ENCODE measurements at regions not wholly inside any gene's neighbourhood (a gene's known extent, or its start where the extent isn't known, plus 50 kb on each side); places are given as distances from the start of the nearest gene placed in this dataset.
A peak's percentile ranks its signal among the peaks of the same experiment; 100 is the strongest.

GRCh38 chr17:73865831-73866230 lies 221.6 kb upstream of the SDK2 start:
- Histone ChIP-seq H4K8ac (ENCODE audit: low read depth, low read length) (no peak overlapping the region), H3K23ac (ENCODE audit: low read length) (no peak overlapping the region), H3K56ac (ENCODE audit: low read length) (no peak overlapping the region), H3K9ac (ENCODE audit: low read length) (no peak overlapping the region), H2BK15ac (replicated peaks; ENCODE audit: low read depth) (no peak overlapping the region), H2BK5ac (ENCODE audit: low read length) (no peak overlapping the region), H3K4me2 (ENCODE audit: low read length) (no peak overlapping the region), H3K79me2 (ENCODE audit: control insufficient read depth, insufficient read depth, low read length) (no peaks in the 10 kb centered on the region), H2BK120ac (ENCODE audit: low read depth, low read length) (no peak overlapping the region), H3K36me3 (ENCODE audit: control insufficient read depth, insufficient read depth, low read length) (no peaks in the 10 kb centered on the region), H3K79me1 (ENCODE audit: low read length) (no peaks in the 10 kb centered on the region), H3K4me3 (ENCODE audit: low read length) (no peak overlapping the region), H3K4ac (ENCODE audit: low read depth, low read length) (no peak overlapping the region), H3K27me3 (ENCODE audit: insufficient read depth, low read length, poor library complexity) (no peaks in the 10 kb centered on the region), H2AK5ac (ENCODE audit: low read length) (no peak overlapping the region), H3K18ac (ENCODE audit: low read length) (no peak overlapping the region), H3K4me1 (ENCODE audit: control insufficient read depth, low read depth, low read length) (no peaks in the 10 kb centered on the region), H4K5ac (ENCODE audit: low read length) (no peak overlapping the region), H3K27ac (ENCODE audit: low read depth, low read length) (no peak overlapping the region)
- no peak for DNase-seq
- no CpG with 5 or more reads among the region's 12 CpGs for WGBS (ENCODE audit: extremely low coverage, insufficient coverage, low lambda C conversion rate)

GRCh38 chr17:73867056-73867455 lies 222.8 kb upstream of the SDK2 start:
- Histone ChIP-seq H3K79me1 (ENCODE audit: low read length) (no peaks in the 10 kb centered on the region), H4K5ac (ENCODE audit: low read length) (no peak overlapping the region), H2BK15ac (replicated peaks; ENCODE audit: low read depth) (no peak overlapping the region), H4K8ac (ENCODE audit: low read depth, low read length) (no peak overlapping the region), H3K4me3 (ENCODE audit: low read length) (no peak overlapping the region), H3K36me3 (ENCODE audit: control insufficient read depth, insufficient read depth, low read length) (no peaks in the 10 kb centered on the region), H3K18ac (ENCODE audit: low read length) (no peak overlapping the region), H3K4me2 (ENCODE audit: low read length) (no peak overlapping the region), H2AK5ac (ENCODE audit: low read length) (no peak overlapping the region), H2BK120ac (ENCODE audit: low read depth, low read length) (no peak overlapping the region), H3K56ac (ENCODE audit: low read length) (no peak overlapping the region), H2BK5ac (ENCODE audit: low read length) (no peak overlapping the region), H3K4me1 (ENCODE audit: control insufficient read depth, low read depth, low read length) (no peaks in the 10 kb centered on the region), H3K27ac (ENCODE audit: low read depth, low read length) (no peak overlapping the region), H3K27me3 (ENCODE audit: insufficient read depth, low read length, poor library complexity) (no peaks in the 10 kb centered on the region), H3K23ac (ENCODE audit: low read length) (no peak overlapping the region), H3K79me2 (ENCODE audit: control insufficient read depth, insufficient read depth, low read length) (no peaks in the 10 kb centered on the region), H3K9ac (ENCODE audit: low read length) (no peak overlapping the region), H3K4ac (ENCODE audit: low read depth, low read length) (no peak overlapping the region)
- no CpG with 5 or more reads among the region's 12 CpGs for WGBS (ENCODE audit: extremely low coverage, insufficient coverage, low lambda C conversion rate)
- no peak for DNase-seq

GRCh38 chr17:73870068-73870467 lies 225.8 kb upstream of the SDK2 start:
- WGBS (ENCODE audit: extremely low coverage, insufficient coverage, low lambda C conversion rate) = no CpG with 5 or more reads among the region's 6 CpGs

GRCh38 chr17:73870473-73870872 lies 226.2 kb upstream of the SDK2 start:
- no peaks in the 10 kb centered on the region for H3K4me1 ChIP-seq (ENCODE audit: control insufficient read depth, low read depth, low read length)
- H3K4me3 ChIP-seq (ENCODE audit: low read length) = no peak overlapping the region
- no CpG with 5 or more reads among the region's 1 CpG for WGBS (ENCODE audit: extremely low coverage, insufficient coverage, low lambda C conversion rate)
- H3K27ac ChIP-seq (ENCODE audit: low read depth, low read length) = no peak overlapping the region
- H3K4me2 ChIP-seq (ENCODE audit: low read length) = no peak overlapping the region
- DNase-seq = no peak
- no peak overlapping the region for H2BK120ac ChIP-seq (ENCODE audit: low read depth, low read length)
- no peak overlapping the region for H3K9ac ChIP-seq (ENCODE audit: low read length)
- no peak overlapping the region for H2BK5ac ChIP-seq (ENCODE audit: low read length)
- no peak overlapping the region for H4K5ac ChIP-seq (ENCODE audit: low read length)
- no peak overlapping the region for H2AK5ac ChIP-seq (ENCODE audit: low read length)
- H3K18ac ChIP-seq (ENCODE audit: low read length) = no peak overlapping the region
- no peaks in the 10 kb centered on the region for H3K36me3 ChIP-seq (ENCODE audit: control insufficient read depth, insufficient read depth, low read length)
- no peaks in the 10 kb centered on the region for H3K79me1 ChIP-seq (ENCODE audit: low read length)
- no peak overlapping the region for H4K8ac ChIP-seq (ENCODE audit: low read depth, low read length)
- H3K4ac ChIP-seq (ENCODE audit: low read depth, low read length) = no peak overlapping the region
- no peak overlapping the region for H3K56ac ChIP-seq (ENCODE audit: low read length)
- no peaks in the 10 kb centered on the region for H3K27me3 ChIP-seq (ENCODE audit: insufficient read depth, low read length, poor library complexity)
- no peaks in the 10 kb centered on the region for H3K79me2 ChIP-seq (ENCODE audit: control insufficient read depth, insufficient read depth, low read length)
- H2BK15ac ChIP-seq (replicated peaks; ENCODE audit: low read depth) = no peak overlapping the region
- no peak overlapping the region for H3K23ac ChIP-seq (ENCODE audit: low read length)

More at GRCh38 chr17:73870068-73870467, 225.8 kb upstream of the SDK2 start:
- H3K4me1 ChIP-seq (ENCODE audit: control insufficient read depth, low read depth, low read length) = no peaks in the 10 kb centered on the region
- no peaks in the 10 kb centered on the region for H3K27me3 ChIP-seq (ENCODE audit: insufficient read depth, low read length, poor library complexity)
- H3K9ac ChIP-seq (ENCODE audit: low read length) = no peak overlapping the region
- no peak overlapping the region for H2BK5ac ChIP-seq (ENCODE audit: low read length)
- no peak overlapping the region for H2BK120ac ChIP-seq (ENCODE audit: low read depth, low read length)
- no peak overlapping the region for H3K27ac ChIP-seq (ENCODE audit: low read depth, low read length)
- H3K79me1 ChIP-seq (ENCODE audit: low read length) = no peaks in the 10 kb centered on the region
- H2BK15ac ChIP-seq (replicated peaks; ENCODE audit: low read depth) = no peak overlapping the region
- H3K18ac ChIP-seq (ENCODE audit: low read length) = no peak overlapping the region
- no peak for DNase-seq
- no peak overlapping the region for H4K5ac ChIP-seq (ENCODE audit: low read length)
- H3K56ac ChIP-seq (ENCODE audit: low read length) = no peak overlapping the region
- H3K4me2 ChIP-seq (ENCODE audit: low read length) = no peak overlapping the region
- H3K79me2 ChIP-seq (ENCODE audit: control insufficient read depth, insufficient read depth, low read length) = no peaks in the 10 kb centered on the region
- no peak overlapping the region for H3K4me3 ChIP-seq (ENCODE audit: low read length)
- no peak overlapping the region for H4K8ac ChIP-seq (ENCODE audit: low read depth, low read length)
- H2AK5ac ChIP-seq (ENCODE audit: low read length) = no peak overlapping the region
- no peak overlapping the region for H3K4ac ChIP-seq (ENCODE audit: low read depth, low read length)
- H3K23ac ChIP-seq (ENCODE audit: low read length) = no peak overlapping the region
- H3K36me3 ChIP-seq (ENCODE audit: control insufficient read depth, insufficient read depth, low read length) = no peaks in the 10 kb centered on the region

- no peak overlapping the region for H4K5ac ChIP-seq (ENCODE audit: low read length)
These were observed 228.6 kb upstream of the SDK2 start for GRCh38 chr17:73872816-73873215.

GRCh38 chr17:73874008-73874720 lies 229.9 kb upstream of the SDK2 start:
- DNase-seq = no peak
- Histone ChIP-seq H3K36me3 (ENCODE audit: control insufficient read depth, insufficient read depth, low read length) (no peaks in the 10 kb centered on the region), H3K4ac (ENCODE audit: low read depth, low read length) (no peak overlapping the region), H2BK15ac (replicated peaks; ENCODE audit: low read depth) (no peak overlapping the region), H3K27ac (ENCODE audit: low read depth, low read length) (no peak overlapping the region), H4K8ac (ENCODE audit: low read depth, low read length) (no peak overlapping the region), H4K5ac (ENCODE audit: low read length) (no peak overlapping the region), H3K27me3 (ENCODE audit: insufficient read depth, low read length, poor library complexity) (no peaks in the 10 kb centered on the region), H3K56ac (ENCODE audit: low read length) (no peak overlapping the region), H3K4me1 (ENCODE audit: control insufficient read depth, low read depth, low read length) (no peaks in the 10 kb centered on the region), H3K9ac (ENCODE audit: low read length) (no peak overlapping the region), H3K4me2 (ENCODE audit: low read length) (no peak overlapping the region), H3K23ac (ENCODE audit: low read length) (no peak overlapping the region), H3K79me2 (ENCODE audit: control insufficient read depth, insufficient read depth, low read length) (no peaks in the 10 kb centered on the region), H2BK120ac (ENCODE audit: low read depth, low read length) (no peak overlapping the region), H3K79me1 (ENCODE audit: low read length) (no peaks in the 10 kb centered on the region), H3K18ac (ENCODE audit: low read length) (no peak overlapping the region), H3K4me3 (ENCODE audit: low read length) (no peak overlapping the region), H2AK5ac (ENCODE audit: low read length) (no peak overlapping the region), H2BK5ac (ENCODE audit: low read length) (no peak overlapping the region)
- no CpG with 5 or more reads among the region's 6 CpGs for WGBS (ENCODE audit: extremely low coverage, insufficient coverage, low lambda C conversion rate)

More at GRCh38 chr17:73872816-73873215, 228.6 kb upstream of the SDK2 start:
- H3K4me1 ChIP-seq (ENCODE audit: control insufficient read depth, low read depth, low read length) = no peaks in the 10 kb centered on the region
- DNase-seq = peak; percentile 73
- H3K4me2 ChIP-seq (ENCODE audit: low read length) = no peak overlapping the region
- H3K4me3 ChIP-seq (ENCODE audit: low read length) = no peak overlapping the region
- no peak overlapping the region for H2BK5ac ChIP-seq (ENCODE audit: low read length)
- H3K4ac ChIP-seq (ENCODE audit: low read depth, low read length) = no peak overlapping the region
- H2BK120ac ChIP-seq (ENCODE audit: low read depth, low read length) = no peak overlapping the region
- no peaks in the 10 kb centered on the region for H3K79me1 ChIP-seq (ENCODE audit: low read length)
- no peak overlapping the region for H3K23ac ChIP-seq (ENCODE audit: low read length)
- no CpG with 5 or more reads among the region's 3 CpGs for WGBS (ENCODE audit: extremely low coverage, insufficient coverage, low lambda C conversion rate)
- no peak overlapping the region for H2AK5ac ChIP-seq (ENCODE audit: low read length)
- no peak overlapping the region for H3K18ac ChIP-seq (ENCODE audit: low read length)
- no peaks in the 10 kb centered on the region for H3K79me2 ChIP-seq (ENCODE audit: control insufficient read depth, insufficient read depth, low read length)
- no peak overlapping the region for H3K56ac ChIP-seq (ENCODE audit: low read length)
- no peak overlapping the region for H2BK15ac ChIP-seq (replicated peaks; ENCODE audit: low read depth)
- H3K27ac ChIP-seq (ENCODE audit: low read depth, low read length) = no peak overlapping the region
- no peak overlapping the region for H4K8ac ChIP-seq (ENCODE audit: low read depth, low read length)
- no peak overlapping the region for H3K9ac ChIP-seq (ENCODE audit: low read length)
- no peaks in the 10 kb centered on the region for H3K36me3 ChIP-seq (ENCODE audit: control insufficient read depth, insufficient read depth, low read length)
- H3K27me3 ChIP-seq (ENCODE audit: insufficient read depth, low read length, poor library complexity) = no peaks in the 10 kb centered on the region

Data from mesendoderm (in vitro differentiated cells).